ENCODE measurements at regions not wholly inside any gene's neighbourhood (a gene's known extent, or its start where the extent isn't known, plus 50 kb on each side); places are given as distances from the start of the nearest gene placed in this dataset.

GRCh38 chr3:22225161-22225560 lies 474.2 kb upstream of the ZNF385D start:
- no peak for DNase-seq (ENCODE audit: low spot score)

- no peak for DNase-seq (ENCODE audit: low spot score)
Observed at GRCh38 chr3:22228705-22229104, 477.7 kb upstream of the ZNF385D start.

GRCh38 chr3:22231061-22231460 lies 480.1 kb upstream of the ZNF385D start:
- no peak for DNase-seq (ENCODE audit: low spot score)

- no peak for DNase-seq (ENCODE audit: low spot score)
Observed at GRCh38 chr3:22236490-22237270, 485.7 kb upstream of the ZNF385D start.

- DNase-seq (ENCODE audit: low spot score) = no peak
Observed at GRCh38 chr3:22239011-22239410, 488.0 kb upstream of the ZNF385D start.

- DNase-seq (ENCODE audit: low spot score) = no peak
Observed at GRCh38 chr3:22241110-22241509, 490.1 kb upstream of the ZNF385D start.

GRCh38 chr3:22244761-22245521 lies 493.9 kb upstream of the ZNF385D start:
- no peak for DNase-seq (ENCODE audit: low spot score)

- DNase-seq (ENCODE audit: low spot score) = no peak
Observed at GRCh38 chr3:22245811-22246583, 495.0 kb upstream of the ZNF385D start.

GRCh38 chr3:22249658-22250057 lies 498.6 kb upstream of the ZNF385D start:
- no peak for DNase-seq (ENCODE audit: low spot score)

- no peak for DNase-seq (ENCODE audit: low spot score)
Observed at GRCh38 chr3:22257252-22257651, 506.2 kb upstream of the ZNF385D start.

- DNase-seq (ENCODE audit: low spot score) = no peak
Observed at GRCh38 chr3:22262386-22262785, 511.4 kb upstream of the ZNF385D start.

GRCh38 chr3:22263042-22263441 lies 512.0 kb upstream of the ZNF385D start:
- DNase-seq (ENCODE audit: low spot score) = no peak

GRCh38 chr3:22265403-22265802 lies 514.4 kb upstream of the ZNF385D start:
- no peak for DNase-seq (ENCODE audit: low spot score)

- no peak for DNase-seq (ENCODE audit: low spot score)
Observed at GRCh38 chr3:22269831-22270230, 518.8 kb upstream of the ZNF385D start.

GRCh38 chr3:22276351-22276750 lies 525.3 kb upstream of the ZNF385D start:
- DNase-seq (ENCODE audit: low spot score) = no peak

GRCh38 chr3:22284559-22284958 lies 533.5 kb upstream of the ZNF385D start:
- no peak for DNase-seq (ENCODE audit: low spot score)

- no peak for DNase-seq (ENCODE audit: low spot score)
Observed at GRCh38 chr3:22288756-22289155, 537.7 kb upstream of the ZNF385D start.

- DNase-seq (ENCODE audit: low spot score) = no peak
Observed at GRCh38 chr3:22292681-22293080, 541.7 kb upstream of the ZNF385D start.

- no peak for DNase-seq (ENCODE audit: low spot score)
Observed at GRCh38 chr3:22296601-22297000, 545.6 kb upstream of the ZNF385D start.

- no peak for DNase-seq (ENCODE audit: low spot score)
Observed at GRCh38 chr3:22297436-22297835, 546.4 kb upstream of the ZNF385D start.

GRCh38 chr3:22306454-22306853 lies 555.4 kb upstream of the ZNF385D start:
- no peak for DNase-seq (ENCODE audit: low spot score)

GRCh38 chr3:22308871-22309270 lies 557.9 kb upstream of the ZNF385D start:
- no peak for DNase-seq (ENCODE audit: low spot score)

GRCh38 chr3:22315925-22316324 lies 564.9 kb upstream of the ZNF385D start:
- DNase-seq (ENCODE audit: low spot score) = no peak
